ENCODE measurements at regions not wholly inside any gene's neighbourhood (a gene's known extent, or its start where the extent isn't known, plus 50 kb on each side); places are given as distances from the start of the nearest gene placed in this dataset.

GRCh38 chr1:218693599-218693998, 348.5 kb downstream of the TGFB2 start:
- TF ChIP-seq CTCF (conservative IDR thresholded peaks at IDR 0.05; ENCODE audit: low read depth, low read length) (no peak), EZH2phosphoT487 (IDR thresholded peaks at IDR 0.05; ENCODE audit: borderline replicate concordance, low read length) (no peak), EZH2 (IDR thresholded peaks at IDR 0.05; ENCODE audit: low read length, unreplicated experiment) (no peak)
